ENCODE measurements at regions not wholly inside any gene's neighbourhood (a gene's known extent, or its start where the extent isn't known, plus 50 kb on each side); places are given as distances from the start of the nearest gene placed in this dataset.

GRCh38 chr10:117945651-117946050 is 101.1 kb downstream of the RAB11FIP2 start:
- TF ChIP-seq CTCF (conservative IDR thresholded peaks at IDR 0.05; ENCODE audit: low read depth in 2 of 2) (no peak), EZH2 (IDR thresholded peaks at IDR 0.05; ENCODE audit: low read depth, unreplicated experiment) (no peak)

All from GM23338 (cell line).